Activated CD4-positive, CD25-positive, alpha-beta regulatory T cell treated with anti-CD3 and anti-CD28 coated beads, Interleukin-2, amount 50 U/mL, for 16 hours (primary cell): ENCODE measurements at regions not wholly inside any gene's neighbourhood (a gene's known extent, or its start where the extent isn't known, plus 50 kb on each side); places are given as distances from the start of the nearest gene placed in this dataset.
A peak's percentile ranks its signal among the peaks of the same experiment; 100 is the strongest.
"Not testable (repeated sequence)": the region's sequence is repeated elsewhere in the genome, so short reads cannot be mapped to it uniquely, and the experiment has no call there.

Source experiments
- DNase-seq: peaks from one replicate; pipeline ENCODE4 v3.0.0-alpha.2; 2020; ENCODE audit warnings: low read depth, low spot score

GRCh38 chr11:31958076-31958735 is 132.7 kb upstream of the RCN1 start:
- DNase-seq, result peak; percentile 15

GRCh38 chr11:31957674-31958073 is 133.2 kb upstream of the RCN1 start:
- no peak for DNase-seq

GRCh38 chr11:31956310-31956709 is 134.6 kb upstream of the RCN1 start:
- DNase-seq, result no peak

GRCh38 chr11:31955838-31956237 is 135.0 kb upstream of the RCN1 start:
- no peak for DNase-seq

- DNase-seq, result no peak
Observed at GRCh38 chr11:31953803-31954327, 137.0 kb upstream of the RCN1 start.

- DNase-seq, result not testable (repeated sequence)
Observed at GRCh38 chr11:31949733-31950200, 138.6 kb upstream of the PAX6 start.

- no peak for DNase-seq
Observed at GRCh38 chr11:31947051-31947450, 135.9 kb upstream of the PAX6 start.

GRCh38 chr11:31943056-31943780 is 132.1 kb upstream of the PAX6 start:
- DNase-seq, result no peak

- no peak for DNase-seq
Observed at GRCh38 chr11:31940371-31941037, 129.4 kb upstream of the PAX6 start.

GRCh38 chr11:31939004-31939403 is 127.9 kb upstream of the PAX6 start:
- no peak for DNase-seq

GRCh38 chr11:31936312-31936711 is 125.2 kb upstream of the PAX6 start:
- DNase-seq, result no peak

- DNase-seq, result no peak
Observed at GRCh38 chr11:31932879-31933278, 121.8 kb upstream of the PAX6 start.

GRCh38 chr11:31927982-31928381 is 116.9 kb upstream of the PAX6 start:
- DNase-seq, result no peak

- DNase-seq, result no peak
Observed at GRCh38 chr11:31926816-31927528, 115.8 kb upstream of the PAX6 start.

GRCh38 chr11:31926106-31926505 is 115.0 kb upstream of the PAX6 start:
- DNase-seq, result no peak

GRCh38 chr11:31922450-31922849 is 111.3 kb upstream of the PAX6 start:
- no peak for DNase-seq

GRCh38 chr11:31921081-31921480 is 110.0 kb upstream of the PAX6 start:
- no peak for DNase-seq

GRCh38 chr11:31919175-31919574 is 108.1 kb upstream of the PAX6 start:
- no peak for DNase-seq

GRCh38 chr11:31915867-31916266 is 104.7 kb upstream of the PAX6 start:
- no peak for DNase-seq

GRCh38 chr11:31913985-31914384 is 102.9 kb upstream of the PAX6 start:
- no peak for DNase-seq

- DNase-seq, result no peak
Observed at GRCh38 chr11:31912808-31913207, 101.7 kb upstream of the PAX6 start.
